Heart left ventricle (tissue), 16 donors: ENCODE measurements at regions not wholly inside any gene's neighbourhood (a gene's known extent, or its start where the extent isn't known, plus 50 kb on each side); places are given as distances from the start of the nearest gene placed in this dataset.

Experiments used
- ATAC-seq, 4 donors: fragments of 200-7000 bp; cut with Tn5 transposase; one replicate each; pipeline ENCODE4 v1.9.1; 2020 to 2022; ENCODE audit warnings: moderate library complexity in 4 of 4, mild to moderate bottlenecking in 3 of 4, moderate number of reproducible peaks in 1 of 4
- DNase-seq, 5 donors: peaks; one replicate each; pipeline ENCODE4 v3.0.0-alpha.2; 2020
- H3K27ac ChIP-seq, 12 donors: fragments of 200-600 bp; sonication (generic) in 4 of 12; one replicate each; pipeline versions ENCODE4 v1.5.0 to v1.8.0; 2016 to 2022; ENCODE audit warnings: mild to moderate bottlenecking in 2 of 12
- H3K27me3 ChIP-seq, 9 donors: fragments of 200-600 bp; sonication (generic) in 2 of 9; one replicate each; pipeline versions ENCODE4 v1.5.1 to v1.8.0; 2016 to 2022; ENCODE audit warnings: mild to moderate bottlenecking in 3 of 9
- H3K36me3 ChIP-seq, 9 donors: fragments of 200-600 bp; sonication (generic) in 2 of 9; one replicate each; pipeline versions ENCODE4 v1.5.0 to v1.8.0; 2018 to 2022; ENCODE audit warnings: mild to moderate bottlenecking in 2 of 9
- H3K4me1 ChIP-seq, 12 donors: fragments of 200-600 bp; sonication (generic) in 4 of 12; one replicate each; pipeline versions ENCODE4 v1.5.0 to v1.8.0; 2016 to 2022; ENCODE audit warnings: mild to moderate bottlenecking in 3 of 12
- H3K4me3 ChIP-seq, 12 donors: fragments of 200-600 bp; sonication (generic) in 4 of 12; one replicate each; pipeline versions ENCODE4 v1.5.0 to v1.8.0; 2017 to 2022; ENCODE audit warnings: mild to moderate bottlenecking in 9 of 12, moderate library complexity in 4 of 12
- H3K9me3 ChIP-seq, 12 donors: fragments of 200-600 bp; sonication (generic) in 4 of 12; one replicate each; pipeline versions ENCODE4 v1.5.0 to v1.8.0; 2016 to 2022; ENCODE audit warnings: mild to moderate bottlenecking in 1 of 12
- CTCF ChIP-seq, 12 donors: fragments of 200-600 bp; sonication (generic) in 4 of 12; IDR thresholded peaks; one replicate each; pipeline versions ENCODE4 v1.5.0 to v1.8.0; 2018 to 2022; ENCODE audit warnings: antibody characterized with exemption in 12 of 12, mild to moderate bottlenecking in 5 of 12
- POLR2A ChIP-seq, 2 donors: fragments of 450-650 bp; IDR thresholded peaks; one replicate each; pipeline ENCODE4 v1.6.1; 2017; ENCODE audit warnings: antibody characterized with exemption in 2 of 2, mild to moderate bottlenecking in 2 of 2, moderate library complexity in 2 of 2
- WGBS, 4 donors: extraction: QIAGEN DNeasy Blood & Tissue Kit in 2 of 4; methylation state at CpG; one replicate each; pipeline versions ENCODE4 v1.1.5 to v1.1.7; 2013 to 2018; 5-methylcytosine and 5-hydroxymethylcytosine counted together
- intact Hi-C, 10 donors: fragments of 100-400 bp; cut with DNase I; formaldehyde crosslinking; loops; one replicate each; pipeline versions ENCODE4 v1.11.1 to v1.14.2; 2022
- donor health status: ischemic (EF 13 %, LVEDD 7.1; RV severe dilation, severe dysfunction).
- donor health status: healthy with polysubstance abuse.
- donor health status: DM: no; HTN: yes; CAD: no.
- donor health status: DM: no; HTN: no; CAD: no.
- donor health status: ischemic (EF 25% LVEDD 6.9; RV normal size, moderate dysfunction).
- donor health status: ischemic (EF 25% LVEDD 5.7; RV mildly dilated, moderate dysfunction).
- donor health status: healthy.
- donor health status: DM: yes; HTN: yes; CAD: no.
- donor health status: ischemic (EF 35%, LVEDD 5.7; RV mildly dilated, moderate dysfunction).
- donor health status: nonischemic (EF 11% LVEDD 7.7; RV severe dilation, severe dysfunction).
- donor health status: DM: yes; HTN: yes; CAD: no.
- donor health status: PGD.
- donor health status: ischemic (EF 29% LVEDD 5.4; RV normal size, mild dysfunction).
- donor health status: nonischemic (EF 23%, LVEDD 6.1; RV moderate dilation, normal function).

GRCh38 chr1:94736073-94736472 lies 84.1 kb upstream of the SLC44A3 start:
- Histone ChIP-seq H3K4me3 (no peak overlapping the region), H3K27ac (peak overlapping the region in 1 of 12 donors; percentile 83), H3K36me3 (no peaks in the 10 kb centered on the region), H3K9me3 (no peaks in the 10 kb centered on the region), H3K4me1 (peaks cover 0 to 38% (median 10%) of the 10 kb centered on the region in 12 donors), H3K27me3 (no peaks in the 10 kb centered on the region)
- ATAC-seq (no peak), DNase-seq (no peak)
- TF ChIP-seq POLR2A (IDR thresholded peaks at IDR 0.05), result no peak
- TF ChIP-seq CTCF (IDR thresholded peaks at IDR 0.05), result no peak
- intact Hi-C loops, result no loop called here
- WGBS, 4 donors, result 91 to 99% (median 94%) methylated on average over 2 of the region's 2 CpGs

DNA sequence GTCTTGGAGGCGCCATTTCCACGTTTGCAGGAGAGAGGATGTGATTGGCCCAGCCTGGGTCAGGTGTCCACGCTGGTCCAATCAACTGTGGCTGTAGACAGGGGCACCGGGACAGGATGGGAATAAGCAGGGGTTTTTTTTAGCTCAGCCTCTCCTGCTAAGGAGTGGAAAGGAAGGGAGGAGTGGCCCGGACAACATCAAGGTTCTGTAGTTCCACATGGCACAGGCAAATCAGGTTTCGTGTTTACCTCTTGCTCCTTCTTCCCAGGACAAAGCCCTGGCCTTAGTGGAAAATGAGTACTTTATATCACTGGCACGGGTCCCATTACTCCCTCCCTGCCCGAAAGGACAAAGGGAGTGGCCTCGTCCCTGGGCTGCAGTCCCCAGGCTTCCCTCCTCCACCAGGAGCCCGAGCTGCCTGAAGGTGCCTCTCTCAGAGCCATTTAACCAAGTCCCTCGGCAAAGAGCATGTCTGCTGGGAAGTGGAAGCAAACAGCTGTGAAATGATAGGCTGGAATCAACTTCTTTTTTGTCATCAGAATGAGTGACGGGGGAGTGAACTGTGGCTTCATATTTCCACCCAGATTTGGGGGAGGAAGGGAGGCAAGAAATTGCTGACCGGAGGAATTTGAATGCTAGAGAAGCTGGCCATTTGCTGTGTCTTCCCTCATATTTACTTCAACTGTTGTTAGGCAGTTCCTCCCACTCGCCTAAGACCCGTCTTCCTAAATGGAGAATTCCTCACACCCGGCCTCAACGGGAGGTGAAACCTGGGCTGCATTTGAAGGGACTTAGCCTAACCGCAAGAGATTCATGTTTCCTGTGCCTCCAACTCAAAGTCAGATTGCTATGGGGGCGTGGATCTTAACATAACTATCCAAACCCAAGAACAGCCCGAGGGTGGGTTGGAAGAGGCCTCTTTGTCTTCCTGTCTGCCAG lies 84.9 kb upstream of the SLC44A3 start:
- intact Hi-C loops, result no loop called here
- no peaks in the 10 kb centered on the region for H3K36me3 ChIP-seq
- peak overlapping the region in 1 of 12 donors; percentile 10 for H3K4me3 ChIP-seq
- DNase-seq (peak in 3 of 5 donors; percentile 28 to 47 (median 32)), ATAC-seq (peak; percentile 52 to 86 (median 78))
- no peaks in the 10 kb centered on the region for H3K27me3 ChIP-seq
- no peaks in the 10 kb centered on the region for H3K9me3 ChIP-seq
- peak overlapping the region in 9 of 12 donors; percentile 19 to 83 (median 44) for H3K27ac ChIP-seq
- 43 to 52% (median 47%) methylated on average over 20 of the region's 20 CpGs for WGBS, 4 donors
- TF ChIP-seq POLR2A (IDR thresholded peaks at IDR 0.05), result no peak
- TF ChIP-seq CTCF (IDR thresholded peaks at IDR 0.05), result no peak
- H3K4me1 ChIP-seq, result peaks cover 0 to 34% (median 10%) of the 10 kb centered on the region in 12 donors

DNA sequence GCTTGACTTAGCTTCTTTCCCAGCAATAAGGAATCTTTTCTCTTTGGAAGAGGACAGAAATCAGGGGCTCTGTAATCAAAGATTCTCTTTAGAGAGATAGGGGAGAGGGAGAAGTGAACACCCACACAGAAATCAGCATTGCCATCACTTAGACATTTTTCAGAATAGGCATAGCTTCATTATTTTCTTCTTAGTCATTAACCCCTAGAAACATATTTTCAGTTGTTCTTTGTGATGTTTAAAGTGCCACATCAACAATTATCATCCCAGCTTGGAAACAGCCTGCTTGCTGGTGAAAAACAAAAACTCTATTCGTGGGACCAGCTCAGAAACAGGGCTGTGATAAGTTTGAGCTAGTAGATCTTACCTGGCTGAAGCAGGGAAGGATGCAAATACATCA lies 88.3 kb upstream of the SLC44A3 start:
- 86 to 95% (median 90%) methylated on average over 1 of the region's 1 CpG for WGBS, 4 donors
- ATAC-seq (no peak), DNase-seq (no peak)
- Histone ChIP-seq H3K36me3 (no peaks in the 10 kb centered on the region), H3K9me3 (peaks cover 0 to 4% (median 0%) of the 10 kb centered on the region in 12 donors), H3K4me3 (no peak overlapping the region), H3K27ac (no peak overlapping the region), H3K4me1 (peaks cover 0 to 38% (median 15%) of the 10 kb centered on the region in 12 donors), H3K27me3 (no peaks in the 10 kb centered on the region)
- TF ChIP-seq CTCF (IDR thresholded peaks at IDR 0.05), result no peak
- intact Hi-C loops, result no loop called here

DNA sequence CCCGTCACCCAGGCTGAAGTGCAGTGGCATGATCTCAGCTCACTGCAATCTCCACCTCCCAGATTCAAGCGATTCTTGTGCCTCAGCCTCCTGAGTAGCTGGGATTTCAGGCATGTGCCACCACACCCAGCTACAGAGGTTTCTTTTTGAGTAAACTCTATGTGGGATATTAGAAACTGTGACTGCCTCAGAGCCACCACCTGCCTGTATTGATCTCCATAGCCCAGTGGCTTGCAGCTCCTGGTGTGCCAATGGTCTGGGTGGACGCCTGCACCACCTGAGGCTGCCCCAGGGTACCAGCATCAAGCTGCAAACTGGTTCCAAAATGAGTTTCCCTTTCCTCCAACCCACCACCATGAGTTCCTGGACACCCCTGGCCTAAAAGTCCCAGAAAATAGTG lies 89.7 kb upstream of the SLC44A3 start:
- 79 to 100% (median 90%) methylated on average over 3 of the region's 3 CpGs for WGBS, 4 donors
- ATAC-seq (no peak), DNase-seq (no peak)
- H3K4me3 ChIP-seq, result no peak overlapping the region
- intact Hi-C loops, result no loop called here
- TF ChIP-seq CTCF (IDR thresholded peaks at IDR 0.05), result no peak
- TF ChIP-seq POLR2A (IDR thresholded peaks at IDR 0.05), result no peak
- H3K36me3 ChIP-seq, result no peaks in the 10 kb centered on the region
- H3K27me3 ChIP-seq, result no peaks in the 10 kb centered on the region
- H3K4me1 ChIP-seq, result peaks cover 0 to 30% (median 12%) of the 10 kb centered on the region in 12 donors
- H3K9me3 ChIP-seq, result peaks cover 0 to 4% (median 0%) of the 10 kb centered on the region in 12 donors
- no peak overlapping the region for H3K27ac ChIP-seq
